Left lung (tissue), 4 donors: ENCODE measurements at regions not wholly inside any gene's neighbourhood (a gene's known extent, or its start where the extent isn't known, plus 50 kb on each side); places are given as distances from the start of the nearest gene placed in this dataset.

Experiments
- ATAC-seq: fragments of 200-7000 bp; cut with Tn5 transposase; one replicate; pipeline ENCODE4 v1.9.1; 2020; ENCODE audit warnings: moderate library complexity
- DNase-seq, 4 donors: peaks; one replicate each; pipeline ENCODE4 v3.0.0-alpha.2; 2013 to 2020
- H3K27ac ChIP-seq, 2 donors: fragments of 200-600 bp; sonication (generic) in 1 of 2; one replicate each; pipeline versions ENCODE4 v1.5.0 to v1.8.0; 2020 to 2021
- H3K27me3 ChIP-seq, 2 donors: fragments of 200-600 bp; sonication (generic) in 1 of 2; one replicate each; pipeline versions ENCODE4 v1.5.0 to v1.8.0; 2020 to 2021
- H3K36me3 ChIP-seq, 2 donors: fragments of 200-600 bp; sonication (generic) in 1 of 2; one replicate each; pipeline versions ENCODE4 v1.5.0 to v1.8.0; 2020 to 2021
- H3K4me1 ChIP-seq, 2 donors: fragments of 200-600 bp; one replicate each; pipeline ENCODE4 v1.8.0; 2021
- H3K4me3 ChIP-seq, 2 donors: fragments of 200-600 bp; sonication (generic) in 1 of 2; one replicate each; pipeline versions ENCODE4 v1.5.0 to v1.8.0; 2020 to 2021; ENCODE audit warnings: mild to moderate bottlenecking in 1 of 2
- H3K9me3 ChIP-seq, 2 donors: fragments of 200-600 bp; sonication (generic) in 1 of 2; one replicate each; pipeline versions ENCODE4 v1.5.0 to v1.8.0; 2020 to 2021
- CTCF ChIP-seq, 2 donors: fragments of 200-600 bp; sonication (generic) in 1 of 2; IDR thresholded peaks; one replicate each; pipeline versions ENCODE4 v1.5.0 to v1.8.0; 2021; ENCODE audit warnings: antibody characterized with exemption in 2 of 2
- intact Hi-C, 2 donors: fragments of 100-400 bp; cut with DNase I; formaldehyde crosslinking; loops; one replicate each; pipeline versions ENCODE4 v1.11.2 to v1.14.2; 2022
- donor health status: DM: no; HTN: yes; CAD: no.
- donor health status: DM: no; HTN: no; CAD: no.

GRCh38 chr6:105459049-105459448 is 56.2 kb upstream of the PREP start:
- Histone ChIP-seq H3K36me3 (no peaks in the 10 kb centered on the region), H3K27me3 (no peaks in the 10 kb centered on the region), H3K4me1 (no peaks in the 10 kb centered on the region), H3K4me3 (no peak overlapping the region), H3K27ac (no peak overlapping the region), H3K9me3 (no peaks in the 10 kb centered on the region)
- TF ChIP-seq CTCF (IDR thresholded peaks at IDR 0.05) = no peak
- DNase-seq (no peak), ATAC-seq (no peak)
- intact Hi-C loops = no loop called here

- no peaks in the 10 kb centered on the region for H3K9me3 ChIP-seq
- no peak for TF ChIP-seq CTCF (IDR thresholded peaks at IDR 0.05)
- H3K4me1 ChIP-seq = no peaks in the 10 kb centered on the region
- DNase-seq (no peak), ATAC-seq (no peak)
- no peak overlapping the region for H3K4me3 ChIP-seq
- intact Hi-C loops = no loop called here
- H3K27me3 ChIP-seq = no peaks in the 10 kb centered on the region
- no peaks in the 10 kb centered on the region for H3K36me3 ChIP-seq
- H3K27ac ChIP-seq = no peak overlapping the region
Measured at GRCh38 chr6:105458551-105458950, 55.7 kb upstream of the PREP start.

- intact Hi-C loops = no loop called here
- H3K27ac ChIP-seq = no peak overlapping the region
- DNase-seq = no peak
- no peak for ATAC-seq
- TF ChIP-seq CTCF (IDR thresholded peaks at IDR 0.05) = no peak
- no peaks in the 10 kb centered on the region for H3K27me3 ChIP-seq
- no peaks in the 10 kb centered on the region for H3K4me1 ChIP-seq
- no peaks in the 10 kb centered on the region for H3K36me3 ChIP-seq
- H3K9me3 ChIP-seq = no peaks in the 10 kb centered on the region
- H3K4me3 ChIP-seq = no peak overlapping the region
Measured at GRCh38 chr6:105458084-105458483, 55.2 kb upstream of the PREP start.

GRCh38 chr6:105453968-105454367 is 51.1 kb upstream of the PREP start:
- Histone ChIP-seq H3K27me3 (no peaks in the 10 kb centered on the region), H3K9me3 (no peaks in the 10 kb centered on the region), H3K27ac (no peak overlapping the region), H3K4me1 (no peaks in the 10 kb centered on the region), H3K36me3 (no peaks in the 10 kb centered on the region), H3K4me3 (no peak overlapping the region)
- ATAC-seq (no peak), DNase-seq (no peak)
- no peak for TF ChIP-seq CTCF (IDR thresholded peaks at IDR 0.05)
- intact Hi-C loops = no loop called here

- Histone ChIP-seq H3K36me3 (no peaks in the 10 kb centered on the region), H3K27me3 (no peaks in the 10 kb centered on the region), H3K4me3 (no peak overlapping the region), H3K4me1 (no peaks in the 10 kb centered on the region), H3K9me3 (no peaks in the 10 kb centered on the region), H3K27ac (no peak overlapping the region)
- no peak for DNase-seq
- peak; percentile 55 for ATAC-seq
- intact Hi-C loops = no loop called here
- no peak for TF ChIP-seq CTCF (IDR thresholded peaks at IDR 0.05)
Measured at GRCh38 chr6:105452924-105453756, 50.3 kb upstream of the PREP start.
